ENCODE measurements at regions not wholly inside any gene's neighbourhood (a gene's known extent, or its start where the extent isn't known, plus 50 kb on each side); places are given as distances from the start of the nearest gene placed in this dataset.
"Not testable (repeated sequence)": the region's sequence is repeated elsewhere in the genome, so short reads cannot be mapped to it uniquely, and the experiment has no call there.

- DNase-seq (ENCODE audit: low spot score): no peak
Observed at GRCh38 chr6:145153495-145153894, 581.8 kb downstream of the EPM2A start.

GRCh38 chr6:145155411-145155810 is 579.9 kb downstream of the EPM2A start:
- DNase-seq (ENCODE audit: low spot score): no peak

- no peak for DNase-seq (ENCODE audit: low spot score)
Observed at GRCh38 chr6:145155873-145156782, 579.2 kb downstream of the EPM2A start.

GRCh38 chr6:145158636-145159035 is 576.7 kb downstream of the EPM2A start:
- not testable (repeated sequence) for DNase-seq (ENCODE audit: low spot score)

GRCh38 chr6:145159921-145160320 is 575.4 kb downstream of the EPM2A start:
- no peak for DNase-seq (ENCODE audit: low spot score)

GRCh38 chr6:145161501-145161900 is 573.8 kb downstream of the EPM2A start:
- DNase-seq (ENCODE audit: low spot score): no peak

- DNase-seq (ENCODE audit: low spot score): no peak
Observed at GRCh38 chr6:145169726-145170224, 565.5 kb downstream of the EPM2A start.

GRCh38 chr6:145175470-145175869 is 559.9 kb downstream of the EPM2A start:
- DNase-seq (ENCODE audit: low spot score): no peak

- DNase-seq (ENCODE audit: low spot score): no peak
Observed at GRCh38 chr6:145178391-145178790, 556.9 kb downstream of the EPM2A start.

GRCh38 chr6:145187491-145188206 is 547.7 kb downstream of the EPM2A start:
- DNase-seq (ENCODE audit: low spot score): no peak

- peak; percentile 38 for DNase-seq (ENCODE audit: low spot score)
Observed at GRCh38 chr6:145189836-145190235, 545.5 kb downstream of the EPM2A start.

- DNase-seq (ENCODE audit: low spot score): no peak
Observed at GRCh38 chr6:145194389-145194788, 540.9 kb downstream of the EPM2A start.

GRCh38 chr6:145199961-145200360 is 535.4 kb downstream of the EPM2A start:
- no peak for DNase-seq (ENCODE audit: low spot score)

GRCh38 chr6:145204301-145204700 is 531.0 kb downstream of the EPM2A start:
- DNase-seq (ENCODE audit: low spot score): no peak

- DNase-seq (ENCODE audit: low spot score): peak; percentile 89
Observed at GRCh38 chr6:145206247-145206907, 528.9 kb downstream of the EPM2A start.

GRCh38 chr6:145208474-145208873 is 526.8 kb downstream of the EPM2A start:
- no peak for DNase-seq (ENCODE audit: low spot score)

GRCh38 chr6:145209272-145209671 is 526.0 kb downstream of the EPM2A start:
- DNase-seq (ENCODE audit: low spot score): peak; percentile 4

GRCh38 chr6:145212813-145213212 is 522.5 kb downstream of the EPM2A start:
- DNase-seq (ENCODE audit: low spot score): no peak

GRCh38 chr6:145213614-145214013 is 521.7 kb downstream of the EPM2A start:
- peak; percentile 15 for DNase-seq (ENCODE audit: low spot score)

GRCh38 chr6:145214570-145214969 is 520.8 kb downstream of the EPM2A start:
- peak; percentile 67 for DNase-seq (ENCODE audit: low spot score)

GRCh38 chr6:145224450-145224849 is 510.9 kb downstream of the EPM2A start:
- DNase-seq (ENCODE audit: low spot score): no peak

- no peak for DNase-seq (ENCODE audit: low spot score)
Observed at GRCh38 chr6:145225500-145225899, 509.8 kb downstream of the EPM2A start.
